H1 (cell line): ENCODE measurements at regions not wholly inside any gene's neighbourhood (a gene's known extent, or its start where the extent isn't known, plus 50 kb on each side); places are given as distances from the start of the nearest gene placed in this dataset.

ENCODE experiments used
- CTCF ChIA-PET: fragments of 300-600 bp; sonication (Branson Sonifier 250); formaldehyde crosslinking; loops from one replicate; lab custom pipeline; 2021; ENCODE audit not compliant: partially characterized antibody; lab: Charles Lee
- POLR2A ChIA-PET: fragments of 300-600 bp; sonication (Branson Sonifier 250); formaldehyde crosslinking; loops from one replicate; lab custom pipeline; 2021; ENCODE audit warnings: inconsistent platforms; ENCODE audit not compliant: partially characterized antibody; lab: Charles Lee
- DNase-seq, 2 experiments: peaks; one replicate each; pipeline versions ENCODE4 v3.0.0 to v3.0.0-alpha.2; 2010 to 2022; ENCODE audit warnings: low spot score in 2 of 2, low read depth in 1 of 2, mixed read lengths in 1 of 2
- FAIRE-seq: peaks from 2 replicates; lab custom pipeline; 2011; peaks lifted over from hg19 to GRCh38; lab: Jason Lieb, UNC
- H2AFZ ChIP-seq: 2 replicates; pipeline ENCODE4 v1.8.1; 2012; ENCODE audit warnings: low read length, inconsistent platforms
- H2AK5ac ChIP-seq: 2 replicates; pipeline ENCODE4 v1.6.1; 2013; ENCODE audit warnings: low read depth, low read length
- H2BK120ac ChIP-seq: replicated peaks from 2 replicates; pipeline ENCODE3; 2013; ENCODE audit warnings: low read depth, low read length, inconsistent platforms
- H2BK12ac ChIP-seq: 2 replicates; pipeline ENCODE4 v1.6.1; 2013; ENCODE audit warnings: low read depth, low read length
- H2BK15ac ChIP-seq: 2 replicates; pipeline ENCODE4 v1.6.1; 2013; ENCODE audit warnings: low read length
- H2BK20ac ChIP-seq: 2 replicates; pipeline ENCODE4 v1.6.1; 2013; ENCODE audit warnings: low read length
- H2BK5ac ChIP-seq: 2 replicates; pipeline ENCODE4 v1.6.1; 2013; ENCODE audit warnings: low read depth, low read length
- H3K14ac ChIP-seq: 2 replicates; pipeline ENCODE4 v1.6.1; 2013; ENCODE audit warnings: inconsistent platforms; ENCODE audit not compliant: insufficient read length
- H3K18ac ChIP-seq: 2 replicates; pipeline ENCODE4 v1.6.1; 2013; ENCODE audit warnings: low read length; ENCODE audit errors: extremely low read depth
- H3K23ac ChIP-seq: 2 replicates; pipeline ENCODE4 v1.6.1; 2013; ENCODE audit warnings: inconsistent platforms; ENCODE audit not compliant: insufficient read length
- H3K23me2 ChIP-seq: 2 replicates; pipeline ENCODE4 v1.6.1; 2013; ENCODE audit warnings: low read depth, low read length
- H3K27ac ChIP-seq: 2 replicates; pipeline ENCODE4 v1.6.1; 2011; ENCODE audit warnings: low read depth, low read length, inconsistent platforms
- H3K27me3 ChIP-seq, 4 experiments: replicated peaks in 1 of 4; 1 replicate in 1 of 4; 2 replicates in 3 of 4; pipeline versions ENCODE4 v1.6.1 to v1.8.1; 2011 to 2013; ENCODE audit warnings: low read length in 3 of 4, mild to moderate bottlenecking in 3 of 4, inconsistent platforms in 2 of 4, mixed read lengths in 2 of 4, moderate library complexity in 1 of 4; ENCODE audit not compliant: control insufficient read depth in 3 of 4, insufficient read depth in 3 of 4; ENCODE audit errors: extremely low read depth in 1 of 4
- H3K36me3 ChIP-seq, 4 experiments: 2 replicates each; pipeline versions ENCODE4 v1.6.1 to v1.8.1; 2011 to 2013; ENCODE audit warnings: mild to moderate bottlenecking in 4 of 4, low read length in 3 of 4, moderate library complexity in 2 of 4, control low read depth in 1 of 4, inconsistent platforms in 1 of 4; ENCODE audit not compliant: insufficient read depth in 4 of 4, control insufficient read depth in 2 of 4
- H3K4ac ChIP-seq: replicated peaks from 2 replicates; pipeline ENCODE3; 2013; ENCODE audit warnings: low read length, low read depth, mixed read lengths, inconsistent platforms; ENCODE audit not compliant: insufficient read length
- H3K4me1 ChIP-seq, 4 experiments: replicated peaks in 1 of 4; 1 replicate in 1 of 4; 2 replicates in 3 of 4; pipeline versions ENCODE4 v1.6.1 to v1.8.1; 2011 to 2013; ENCODE audit warnings: low read length in 3 of 4, inconsistent platforms in 2 of 4, mixed read lengths in 1 of 4; ENCODE audit not compliant: insufficient read depth in 4 of 4, control insufficient read depth in 3 of 4
- H3K4me2 ChIP-seq, 2 experiments: 2 replicates each; pipeline versions ENCODE4 v1.6.1 to v1.8.1; 2011 to 2013; ENCODE audit warnings: low read depth in 2 of 2, low read length in 2 of 2, control low read depth in 1 of 2, inconsistent platforms in 1 of 2, mild to moderate bottlenecking in 1 of 2; ENCODE audit not compliant: insufficient read depth in 1 of 2
- H3K4me3 ChIP-seq, 4 experiments: fragments of 200-600, 300-600 bp in 1 of 4; sonication (generic), shearing (Covaris generic), sonication (Bioruptor Twin) in 1 of 4; 2 replicates each; pipeline versions ENCODE4 v1.5.1 to v1.8.1; 2011 to 2016; ENCODE audit warnings: low read length in 4 of 4, low read depth in 3 of 4, control low read depth in 2 of 4, inconsistent platforms in 2 of 4, mild to moderate bottlenecking in 2 of 4, mixed read lengths in 1 of 4, moderate library complexity in 1 of 4; ENCODE audit not compliant: insufficient read depth in 2 of 4; ENCODE audit errors: extremely low read depth in 1 of 4
- H3K56ac ChIP-seq: replicated peaks from 2 replicates; pipeline ENCODE3; 2013; ENCODE audit warnings: low read depth, mild to moderate bottlenecking, mixed read lengths, low read length, inconsistent platforms; ENCODE audit not compliant: insufficient read length
- H3K79me1 ChIP-seq: 2 replicates; pipeline ENCODE4 v1.6.1; 2013; ENCODE audit warnings: low read depth, low read length, control low read depth
- H3K79me2 ChIP-seq, 2 experiments: 2 replicates each; pipeline versions ENCODE4 v1.6.1 to v1.8.1; 2012 to 2013; ENCODE audit warnings: low read length in 2 of 2, mild to moderate bottlenecking in 2 of 2, inconsistent platforms in 1 of 2; ENCODE audit not compliant: insufficient read depth in 2 of 2, control insufficient read depth in 1 of 2
- H3K9ac ChIP-seq, 4 experiments: replicated peaks in 1 of 4; 1 replicate in 1 of 4; 2 replicates in 3 of 4; pipeline versions ENCODE4 v1.6.1 to v1.8.1; 2011 to 2013; ENCODE audit warnings: low read depth in 3 of 4, low read length in 3 of 4, control low read depth in 2 of 4, mild to moderate bottlenecking in 2 of 4, moderate library complexity in 2 of 4, inconsistent platforms in 1 of 4; ENCODE audit errors: extremely low read depth in 1 of 4
- H3K9me3 ChIP-seq, 2 experiments: 2 replicates each; pipeline versions ENCODE4 v1.6.1 to v1.8.1; 2012 to 2013; ENCODE audit warnings: mild to moderate bottlenecking in 2 of 2, moderate library complexity in 2 of 2, control low read depth in 1 of 2, inconsistent platforms in 1 of 2, low read depth in 1 of 2, low read length in 1 of 2, mixed read lengths in 1 of 2; ENCODE audit not compliant: insufficient read depth in 2 of 2
- H4K20me1 ChIP-seq, 2 experiments: replicated peaks in 1 of 2; 2 replicates each; pipeline versions ENCODE3 to v1.8.1; 2011 to 2013; ENCODE audit warnings: inconsistent platforms in 2 of 2, low read length in 2 of 2, mild to moderate bottlenecking in 1 of 2; ENCODE audit not compliant: insufficient read depth in 2 of 2, control insufficient read depth in 1 of 2
- H4K5ac ChIP-seq: 2 replicates; pipeline ENCODE4 v1.6.1; 2013; ENCODE audit warnings: low read length, low read depth, mixed read lengths, inconsistent platforms; ENCODE audit not compliant: insufficient read length
- H4K8ac ChIP-seq: 2 replicates; pipeline ENCODE4 v1.8.0; 2013; ENCODE audit warnings: mild to moderate bottlenecking, moderate library complexity, low read length, inconsistent platforms; ENCODE audit not compliant: insufficient read depth; ENCODE audit errors: extremely low read depth
- H4K91ac ChIP-seq: replicated peaks from 2 replicates; pipeline ENCODE3; 2013; ENCODE audit warnings: low read length, mixed read lengths, inconsistent platforms; ENCODE audit not compliant: insufficient read length
- ASH2L ChIP-seq: fragments of 200-600, 300-600 bp; sonication (generic); IDR thresholded peaks from one replicate; pipeline ENCODE4 v1.7.1; 2017; ENCODE audit warnings: low read length
- BCL11A ChIP-seq, 2 experiments: IDR thresholded peaks; one replicate each; pipeline ENCODE4 v1.6.1; 2011; ENCODE audit warnings: low read depth in 2 of 2, low read length in 2 of 2, mild to moderate bottlenecking in 2 of 2
- CHD2 ChIP-seq: IDR thresholded peaks from 2 replicates; pipeline ENCODE4 v1.6.1; 2012; ENCODE audit warnings: low read length, improper control_type of control experiment
- FOSL1 ChIP-seq: IDR thresholded peaks from 2 replicates; pipeline ENCODE4 v1.6.1; 2011; ENCODE audit warnings: mild to moderate bottlenecking, low read depth, low read length, moderate library complexity; ENCODE audit not compliant: insufficient read depth
- JUN ChIP-seq: IDR thresholded peaks from 2 replicates; pipeline ENCODE4 v1.6.1; 2011; ENCODE audit warnings: low read depth, mild to moderate bottlenecking, improper control_type of control experiment, low read length
- NANOG ChIP-seq: IDR thresholded peaks from 2 replicates; pipeline ENCODE4 v1.6.1; 2011; ENCODE audit warnings: low read length, low read depth, mild to moderate bottlenecking, inconsistent platforms; ENCODE audit not compliant: insufficient read depth, poor library complexity, severe bottlenecking
- POLR2A ChIP-seq, 2 experiments: IDR thresholded peaks; 1 replicate in 1 of 2; 2 replicates in 1 of 2; pipeline ENCODE4 v1.6.1; 2011; ENCODE audit warnings: low read depth in 2 of 2, low read length in 2 of 2, mild to moderate bottlenecking in 2 of 2; ENCODE audit errors: control extremely low read depth in 1 of 2
- RAD21 ChIP-seq, 2 experiments: IDR thresholded peaks in 1 of 2; conservative IDR thresholded peaks in 1 of 2; 2 replicates each; pipeline ENCODE4 v1.6.1; 2011; ENCODE audit warnings: low read depth in 2 of 2, low read length in 2 of 2, improper control_type of control experiment in 1 of 2, inconsistent platforms in 1 of 2, mild to moderate bottlenecking in 1 of 2, moderate library complexity in 1 of 2
- RBBP5 ChIP-seq: IDR thresholded peaks from 2 replicates; pipeline ENCODE4 v1.7.1; 2012; ENCODE audit warnings: low read depth, mild to moderate bottlenecking, inconsistent platforms, low read length, moderate library complexity, borderline replicate concordance
- RNF2 ChIP-seq: fragments of 200-900, 300-1000 bp; sonication (generic); IDR thresholded peaks from 2 replicates; pipeline ENCODE4 v1.7.1; 2016; ENCODE audit warnings: borderline replicate concordance, low read depth, mild to moderate bottlenecking, antibody characterized with exemption, low read length; ENCODE audit not compliant: poor library complexity, severe bottlenecking; ENCODE audit errors: missing control alignments
- SIX5 ChIP-seq: IDR thresholded peaks from 2 replicates; pipeline ENCODE4 v1.6.1; 2011; ENCODE audit warnings: mild to moderate bottlenecking, low read depth, low read length
- SP1 ChIP-seq: IDR thresholded peaks from 2 replicates; pipeline ENCODE4 v1.6.1; 2011; ENCODE audit warnings: low read depth, low read length
- WGBS, 2 experiments: shearing (Covaris generic) in 1 of 2; methylation state at CpG; one replicate each; pipeline versions ENCODE4 v1.1.6 to v1.1.7; 2013 to 2015; ENCODE audit warnings: low lambda C conversion rate in 2 of 2, mixed read lengths in 2 of 2, inconsistent platforms in 1 of 2, low coverage in 1 of 2, missing lambda C conversion rate in 1 of 2; ENCODE audit not compliant: insufficient replicate concordance in 2 of 2, insufficient coverage in 1 of 2, insufficient read length in 1 of 2; ENCODE audit errors: extremely low coverage in 1 of 2, missing lambda C conversion rate in 1 of 2; 5-methylcytosine and 5-hydroxymethylcytosine counted together
- TF ChIP-seq, protein P1 (sequence below): IDR thresholded peaks from 2 replicates; pipeline ENCODE4 v1.6.1; 2012; ENCODE audit warnings: low read length, inconsistent platforms

DNA sequence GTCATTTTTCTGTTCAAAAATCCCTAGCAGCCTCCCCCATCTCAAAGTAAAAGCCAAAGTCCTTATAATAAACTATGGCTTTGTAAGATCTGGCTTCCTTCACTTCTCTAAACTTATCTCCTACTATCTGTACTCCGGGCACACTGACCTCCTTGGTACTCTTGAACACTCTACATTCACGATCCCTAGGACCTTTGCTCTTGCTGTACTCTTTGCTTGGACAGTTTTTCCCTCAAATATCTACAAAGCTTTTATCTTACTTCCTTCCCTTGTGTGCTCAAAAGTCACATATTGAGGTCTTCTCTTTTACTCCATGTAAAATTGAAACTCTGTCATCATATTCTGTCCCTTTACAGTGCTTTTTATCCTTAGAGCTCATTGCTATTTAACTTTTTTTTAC lies 616.6 kb downstream of the IRS1 start:
- H2BK12ac ChIP-seq, result no peak overlapping the region
- H3K4me2 ChIP-seq, result no peak overlapping the region
- H3K23ac ChIP-seq, result no peak overlapping the region
- H2BK15ac ChIP-seq, result no peak overlapping the region
- no peak overlapping the region for H3K18ac ChIP-seq
- WGBS, 2 experiments, result 92% methylated on average over 2 of the region's 2 CpGs; no CpG with 5 or more reads in 1 of the 2 experiments
- H4K20me1 ChIP-seq, result no peaks in the 10 kb centered on the region
- H3K4me3 ChIP-seq, result no peak overlapping the region
- no peak overlapping the region for H4K8ac ChIP-seq
- H4K5ac ChIP-seq, result no peak overlapping the region
- peaks cover 0 to 5% (median 2%) of the 10 kb centered on the region in 4 experiments; a peak in 2 of 7 replicates for H3K4me1 ChIP-seq
- H2AFZ ChIP-seq, result no peak overlapping the region
- no peaks in the 10 kb centered on the region for H3K27me3 ChIP-seq
- H3K56ac ChIP-seq, result no peak overlapping the region
- H3K14ac ChIP-seq, result no peak overlapping the region
- no peaks in the 10 kb centered on the region for H3K79me2 ChIP-seq
- H2BK5ac ChIP-seq, result no peak overlapping the region
- no peaks in the 10 kb centered on the region; the same call in 1 of the 2 replicates for H3K23me2 ChIP-seq
- no peak overlapping the region for H4K91ac ChIP-seq
- H3K9me3 ChIP-seq, result no peaks in the 10 kb centered on the region
- ChIA-PET CTCF (interaction anchor here (2.0 kb wide), 2 partner anchors 12 to 33 kb away, joined by 8 read pairs; no protein-coding TSS in a partner anchor), POLR2A (no interaction called here)
- H2BK120ac ChIP-seq, result no peak overlapping the region
- no peak overlapping the region for H2BK20ac ChIP-seq
- no peak overlapping the region for H3K27ac ChIP-seq
- no peak for DNase-seq
- H3K4ac ChIP-seq, result no peak overlapping the region
- H3K36me3 ChIP-seq, result no peaks in the 10 kb centered on the region
- no peaks in the 10 kb centered on the region for H3K79me1 ChIP-seq
- no peak for FAIRE-seq
- no peak overlapping the region for H2AK5ac ChIP-seq
- H3K9ac ChIP-seq, result no peak overlapping the region
- TF ChIP-seq JUN (no peak), RAD21 (IDR thresholded peaks at IDR 0.05 in 1 of 2, conservative IDR thresholded peaks at IDR 0.05 in 1 of 2; ENCODE audit: low read depth in 2 of 2, low read length in 2 of 2) (no peak), POLR2A (IDR thresholded peaks at IDR 0.05; ENCODE audit: control extremely low read depth in 1 of 2, low read depth in 2 of 2, low read length in 2 of 2) (no peak), FOSL1 (no peak), CHD2 (no peak), SIX5 (no peak), SP1 (no peak), RBBP5 (no peak), BCL11A (IDR thresholded peaks at IDR 0.05; ENCODE audit: low read depth in 2 of 2, low read length in 2 of 2) (no peak), ASH2L (no peak), RNF2 (no peak), NANOG (no peak)
- TF ChIP-seq, protein P1, sequence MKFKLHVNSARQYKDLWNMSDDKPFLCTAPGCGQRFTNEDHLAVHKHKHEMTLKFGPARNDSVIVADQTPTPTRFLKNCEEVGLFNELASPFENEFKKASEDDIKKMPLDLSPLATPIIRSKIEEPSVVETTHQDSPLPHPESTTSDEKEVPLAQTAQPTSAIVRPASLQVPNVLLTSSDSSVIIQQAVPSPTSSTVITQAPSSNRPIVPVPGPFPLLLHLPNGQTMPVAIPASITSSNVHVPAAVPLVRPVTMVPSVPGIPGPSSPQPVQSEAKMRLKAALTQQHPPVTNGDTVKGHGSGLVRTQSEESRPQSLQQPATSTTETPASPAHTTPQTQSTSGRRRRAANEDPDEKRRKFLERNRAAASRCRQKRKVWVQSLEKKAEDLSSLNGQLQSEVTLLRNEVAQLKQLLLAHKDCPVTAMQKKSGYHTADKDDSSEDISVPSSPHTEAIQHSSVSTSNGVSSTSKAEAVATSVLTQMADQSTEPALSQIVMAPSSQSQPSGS, result no peak
